CD4-positive, alpha-beta T cell treated with Interleukin-6 for 4 hours (primary cell): ENCODE measurements at regions not wholly inside any gene's neighbourhood (a gene's known extent, or its start where the extent isn't known, plus 50 kb on each side); places are given as distances from the start of the nearest gene placed in this dataset.
"Not testable (repeated sequence)": the region's sequence is repeated elsewhere in the genome, so short reads cannot be mapped to it uniquely, and the experiment has no call there.

ENCODE experiments used
- DNase-seq: peaks from one replicate; pipeline ENCODE4 v3.0.0-alpha.2; 2020; ENCODE audit warnings: mixed read lengths

- DNase-seq = no peak
Measured at GRCh38 chr20:57995381-57995977, 233.0 kb downstream of the ANKRD60 start.

GRCh38 chr20:57993716-57994431, 234.6 kb downstream of the ANKRD60 start:
- no peak for DNase-seq

- DNase-seq = no peak
Measured at GRCh38 chr20:57991211-57991881, 237.1 kb downstream of the ANKRD60 start.

- no peak for DNase-seq
Measured at GRCh38 chr20:57990396-57990987, 238.0 kb downstream of the ANKRD60 start.

DNA sequence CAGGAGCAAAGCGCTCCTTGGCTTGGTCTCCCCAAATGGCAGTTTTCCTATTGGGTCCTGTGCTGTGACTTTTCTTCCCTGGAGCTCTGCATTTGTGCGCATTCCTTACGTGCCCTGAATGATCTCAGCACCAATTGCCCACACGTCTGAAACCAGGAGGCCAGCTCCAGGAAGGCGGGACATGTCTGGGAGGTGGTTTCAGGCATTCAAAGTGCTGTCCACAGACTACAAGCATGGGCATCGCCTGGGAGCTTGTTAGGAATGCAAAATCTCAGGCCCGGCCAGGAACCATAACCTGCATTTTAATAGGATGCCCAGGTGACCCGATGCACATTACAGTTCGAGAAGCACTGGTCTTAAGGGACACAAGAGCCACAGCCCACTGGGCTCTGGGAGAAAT, 239.6 kb downstream of the ANKRD60 start:
- no peak for DNase-seq

GRCh38 chr20:57988422-57988821, 240.0 kb downstream of the ANKRD60 start:
- DNase-seq = no peak

GRCh38 chr20:57987659-57988058, 240.8 kb downstream of the ANKRD60 start:
- DNase-seq = no peak

DNA sequence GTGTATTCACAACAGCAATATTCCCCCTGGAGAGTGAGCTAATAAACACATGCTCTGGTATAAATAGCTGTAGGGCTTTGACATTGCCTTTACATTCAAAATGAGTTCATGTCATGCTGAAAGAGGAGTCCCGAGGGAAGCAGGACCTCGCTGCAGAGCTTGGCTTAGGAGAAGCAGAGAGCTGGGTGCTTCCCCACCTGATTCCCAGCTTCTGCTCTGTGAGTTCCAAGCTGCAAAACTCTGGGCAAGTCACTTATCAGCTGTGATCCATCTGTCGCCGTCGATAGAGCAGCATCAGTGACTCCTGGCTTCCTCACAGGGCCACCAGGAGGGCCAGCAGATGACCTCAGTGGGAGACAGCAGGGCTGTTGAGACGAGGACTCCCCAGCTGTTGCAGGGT, 241.8 kb downstream of the ANKRD60 start:
- DNase-seq = no peak

- DNase-seq = no peak
Measured at GRCh38 chr20:57985278-57985677, 243.2 kb downstream of the ANKRD60 start.

DNA sequence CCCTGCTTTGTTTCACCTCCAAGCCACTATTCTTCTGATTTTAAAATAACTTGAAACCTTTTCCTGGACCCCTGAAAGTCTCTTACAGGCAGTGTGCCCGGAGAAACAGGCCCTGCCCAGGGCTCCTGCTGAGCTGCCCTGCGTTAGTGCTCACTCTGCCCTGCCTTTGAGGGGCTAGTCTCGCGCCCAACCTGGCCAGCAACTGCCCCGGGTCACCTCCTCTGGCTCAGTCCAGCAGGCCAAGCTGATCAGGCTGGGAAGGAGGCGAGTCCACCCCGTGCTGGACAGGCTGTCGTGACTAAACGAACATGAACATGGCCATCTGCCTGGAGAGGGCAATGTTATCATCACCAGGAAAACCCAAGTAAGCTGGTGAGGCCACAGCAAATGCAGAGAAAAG, 245.4 kb downstream of the ANKRD60 start:
- DNase-seq = no peak

DNA sequence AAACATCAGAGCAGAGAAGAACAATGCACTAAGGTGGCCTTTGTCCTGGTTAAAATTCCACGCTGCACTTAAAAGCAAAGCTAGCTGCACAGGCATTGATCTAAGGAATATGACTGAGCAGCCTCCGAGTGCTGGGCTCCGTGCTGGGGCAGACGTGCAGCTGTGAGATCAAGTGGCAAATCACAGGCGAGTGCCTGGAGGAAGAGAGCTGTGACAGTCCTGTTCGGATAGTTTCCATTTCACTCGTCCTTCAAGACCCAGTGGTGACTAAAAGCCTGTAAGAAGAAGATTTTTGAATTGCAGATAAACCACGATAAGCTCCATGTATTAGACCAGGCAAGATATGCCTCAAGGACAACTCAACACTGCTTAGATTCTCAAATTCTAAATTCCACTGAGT, 247.9 kb downstream of the ANKRD60 start:
- DNase-seq = no peak

- DNase-seq = no peak
Measured at GRCh38 chr20:57977569-57977968, 250.9 kb downstream of the ANKRD60 start.

DNA sequence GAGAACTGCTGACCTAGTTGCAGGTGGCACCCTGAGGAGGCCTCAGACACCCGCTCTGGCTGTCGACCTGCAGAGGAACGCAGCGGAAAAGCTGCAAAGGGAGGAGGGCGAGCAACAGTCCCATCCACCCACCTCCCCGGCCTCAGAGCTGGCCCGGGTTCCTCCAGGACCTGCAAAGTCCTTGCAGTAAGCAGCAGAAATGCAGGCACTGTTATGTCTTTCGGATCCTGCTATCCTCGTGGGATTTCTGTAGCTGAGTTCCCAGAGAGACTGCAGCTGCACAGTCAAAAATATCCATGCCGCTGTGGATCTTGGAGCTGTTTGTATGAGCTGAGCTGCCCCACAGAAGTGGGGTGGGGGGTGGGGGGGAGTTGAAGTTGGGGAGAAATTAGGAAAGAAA, 251.3 kb downstream of the ANKRD60 start:
- DNase-seq = no peak

GRCh38 chr20:57974863-57975262, 253.6 kb downstream of the ANKRD60 start:
- no peak for DNase-seq

DNA sequence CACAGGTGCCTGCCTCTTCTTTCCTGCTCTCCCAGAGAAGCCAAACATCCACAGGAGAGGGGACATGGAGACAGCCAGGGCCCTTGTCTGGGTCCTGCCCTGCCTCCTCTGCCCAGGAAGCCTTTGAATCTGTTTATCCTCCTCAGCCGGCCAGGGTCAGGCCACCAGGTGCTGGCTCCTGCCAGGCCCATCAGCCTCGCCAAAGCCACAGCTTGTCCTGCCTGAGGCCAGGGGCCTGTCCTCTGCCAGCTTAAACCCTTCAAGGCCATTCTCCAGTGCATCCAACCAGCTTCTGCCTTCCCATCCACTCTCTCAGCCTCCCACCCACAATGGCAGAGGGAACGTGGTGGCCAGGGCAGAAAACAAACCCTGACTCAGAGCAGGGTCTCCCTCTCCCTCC, 254.6 kb downstream of the ANKRD60 start:
- DNase-seq = no peak

DNA sequence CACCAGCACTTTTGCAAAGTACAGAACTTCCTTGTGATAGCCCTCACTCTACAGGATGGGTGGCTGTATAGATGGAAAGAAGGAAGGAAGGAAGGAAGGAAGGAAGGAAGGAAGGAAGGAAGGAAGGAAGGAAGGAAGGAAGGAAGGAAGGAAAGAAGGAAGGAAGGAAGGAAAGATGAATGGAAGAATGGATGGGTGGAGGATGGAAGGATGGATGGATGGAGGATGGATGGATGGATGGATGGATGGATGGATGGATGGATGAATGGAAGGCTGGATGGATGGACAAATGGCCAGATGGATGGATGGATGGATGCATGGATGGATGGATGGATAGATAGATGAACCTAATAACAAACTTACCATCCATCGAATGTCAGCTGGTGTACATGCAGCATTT, 256.9 kb downstream of the ANKRD60 start:
- DNase-seq = not testable (repeated sequence)

GRCh38 chr20:57970856-57971255, 257.6 kb downstream of the ANKRD60 start:
- DNase-seq = no peak

- no peak for DNase-seq
Measured at GRCh38 chr20:57970116-57970515, 258.3 kb downstream of the ANKRD60 start.

DNA sequence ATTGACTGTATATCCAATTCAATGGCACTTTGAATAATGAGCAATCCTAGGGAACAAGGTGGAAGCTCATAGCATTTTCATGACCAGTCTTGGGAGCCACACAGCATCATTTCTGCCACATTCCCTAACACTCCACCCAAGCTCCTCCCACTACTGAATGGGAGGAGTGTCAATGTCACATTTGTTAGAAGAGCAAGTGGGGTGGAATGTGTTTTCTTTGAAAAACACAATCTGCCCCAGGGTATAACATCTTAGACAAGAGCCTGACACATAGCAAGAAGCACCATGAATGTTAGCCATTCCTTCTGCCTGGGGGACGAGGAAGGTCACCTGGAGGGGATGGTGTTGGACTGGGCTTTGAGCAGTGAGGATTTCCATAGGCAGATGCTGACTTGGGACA, 258.3 kb upstream of the PMEPA1 start:
- DNase-seq = no peak

- DNase-seq = no peak
Measured at GRCh38 chr20:57967364-57967763, 257.5 kb upstream of the PMEPA1 start.

- DNase-seq = no peak
Measured at GRCh38 chr20:57966620-57967019, 256.8 kb upstream of the PMEPA1 start.

- no peak for DNase-seq
Measured at GRCh38 chr20:57965441-57965840, 255.6 kb upstream of the PMEPA1 start.

DNA sequence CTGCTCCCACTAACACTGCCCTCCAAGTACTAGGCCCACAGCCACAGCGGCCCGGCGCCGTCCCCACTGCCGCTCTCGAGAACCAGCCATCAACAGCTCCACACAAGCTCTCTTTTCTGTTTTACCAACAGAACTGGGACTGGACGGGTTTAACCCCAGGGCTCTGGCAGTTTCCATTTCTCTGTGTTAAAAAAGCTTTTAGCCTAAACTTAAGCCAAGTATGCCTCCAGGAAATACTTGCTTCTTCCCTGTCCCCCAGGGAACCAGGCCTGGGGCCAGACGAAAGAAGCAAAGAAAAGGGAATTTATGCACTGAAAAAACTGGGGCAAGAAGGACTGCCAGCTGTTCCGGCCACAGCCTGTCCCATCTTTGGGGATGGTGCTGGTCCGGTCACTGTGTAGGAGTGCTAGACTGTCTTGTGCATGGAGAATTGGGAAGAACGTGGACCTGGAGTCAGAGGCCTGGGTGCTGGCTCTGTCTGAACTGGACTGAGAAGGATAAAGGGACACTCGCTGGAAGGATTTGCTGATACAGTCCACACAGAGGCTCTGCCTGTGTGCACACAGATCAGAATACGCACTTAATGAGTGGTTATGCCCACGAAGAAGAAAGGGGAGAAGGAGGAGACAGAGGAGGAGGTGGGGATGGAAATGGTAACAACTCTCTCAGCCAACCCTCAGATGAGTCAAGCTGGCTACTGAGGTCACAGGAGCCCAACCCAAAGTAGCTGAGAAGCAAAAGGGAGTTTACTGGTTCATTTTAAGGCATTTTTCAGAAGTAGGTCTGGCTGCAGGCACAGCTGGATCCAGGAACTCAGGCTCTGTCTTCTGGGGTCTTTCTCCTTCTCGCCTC, 254.4 kb upstream of the PMEPA1 start:
- DNase-seq = no peak
